Left lobe of liver (tissue), 2 donors: ENCODE measurements at regions not wholly inside any gene's neighbourhood (a gene's known extent, or its start where the extent isn't known, plus 50 kb on each side); places are given as distances from the start of the nearest gene placed in this dataset.
"Not testable (repeated sequence)": the region's sequence is repeated elsewhere in the genome, so short reads cannot be mapped to it uniquely, and the experiment has no call there.

Experiments
- ATAC-seq: fragments of 200-7000 bp; cut with Tn5 transposase; one replicate; pipeline ENCODE4 v1.9.1; 2020; ENCODE audit warnings: mild to moderate bottlenecking, moderate library complexity
- DNase-seq: peaks from one replicate; pipeline ENCODE4 v3.0.0-alpha.2; 2020; ENCODE audit warnings: low spot score
- donor health status: DM: no; HTN: no; CAD: no; lungs with moderate emphysema.
- donor health status: DM: no; HTN: yes; CAD: no.

DNA sequence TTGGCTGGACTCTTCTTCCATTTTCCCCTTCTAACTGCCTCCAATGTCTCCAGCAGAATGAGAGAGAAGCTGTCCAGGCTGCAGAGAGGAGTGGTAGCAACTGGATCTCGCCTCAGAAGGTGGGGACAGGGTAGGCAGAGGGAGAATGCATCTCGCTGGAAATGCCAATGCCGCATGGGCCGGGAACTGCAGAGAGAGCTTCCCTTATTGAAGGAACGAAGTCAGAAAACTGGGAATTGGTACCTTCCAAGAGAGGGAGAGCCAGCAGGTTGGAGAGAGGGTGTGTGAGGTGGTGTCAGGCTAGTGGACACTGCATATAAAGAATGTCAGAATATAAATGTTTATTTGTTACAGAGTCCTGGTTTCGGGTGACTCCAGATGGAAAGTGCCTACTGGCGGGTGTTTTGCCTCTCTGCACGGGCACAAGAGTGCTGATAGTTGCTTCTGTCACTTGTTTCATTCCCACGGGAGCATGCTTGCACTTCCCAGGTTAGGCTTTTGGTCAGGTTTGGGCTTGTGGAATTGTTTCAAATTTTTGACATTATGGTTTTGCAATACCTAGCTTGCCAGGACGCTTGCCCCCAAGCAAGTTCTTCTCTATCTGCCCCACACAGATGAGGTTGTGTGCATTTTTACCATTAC lies 156.8 kb upstream of the STS start:
- ATAC-seq: peak; percentile 58

DNA sequence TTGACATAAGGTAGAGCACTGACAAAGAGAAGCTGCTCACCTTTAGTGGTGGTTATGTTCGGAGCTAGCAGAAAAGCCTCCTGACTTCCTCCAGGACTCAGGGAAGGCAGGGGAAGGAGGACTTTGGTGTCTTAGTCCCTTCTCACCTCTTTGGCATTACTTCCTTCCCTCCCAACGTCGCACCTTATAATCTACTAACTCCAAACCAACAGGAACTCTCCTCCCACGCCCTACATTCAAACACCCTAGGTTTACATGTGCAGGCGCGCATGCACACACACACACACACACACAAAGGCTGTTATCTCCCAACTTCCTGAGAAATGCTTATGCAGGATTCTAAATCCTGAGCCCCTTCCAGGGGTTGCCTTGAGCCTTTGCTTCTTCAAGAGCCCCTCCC lies 157.7 kb upstream of the STS start:
- DNase-seq (no peak), ATAC-seq (no peak)

More for the DNA sequence above, 156.8 kb upstream of the STS start:
- no peak for DNase-seq

DNA sequence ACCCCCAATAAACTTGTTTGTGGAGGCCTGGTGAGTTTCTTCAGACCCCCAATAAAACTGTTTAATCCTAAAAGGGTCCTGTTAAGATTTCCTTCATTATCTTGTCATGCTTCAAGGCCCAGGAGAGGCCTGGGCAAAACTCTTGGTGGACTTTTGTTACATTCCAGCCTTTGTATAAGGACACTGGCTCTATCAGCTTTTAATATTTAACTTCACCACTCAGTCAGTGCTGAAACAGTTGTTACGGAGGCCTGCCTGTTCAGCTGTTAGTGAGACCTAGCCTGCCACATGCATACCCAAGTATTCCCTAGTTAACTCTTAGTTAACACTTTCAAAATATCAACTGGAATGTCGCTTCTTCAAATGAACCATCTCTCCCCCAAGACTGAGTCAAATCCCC lies 158.8 kb upstream of the STS start:
- peak; percentile 51 for ATAC-seq
- DNase-seq: not testable (repeated sequence)

DNA sequence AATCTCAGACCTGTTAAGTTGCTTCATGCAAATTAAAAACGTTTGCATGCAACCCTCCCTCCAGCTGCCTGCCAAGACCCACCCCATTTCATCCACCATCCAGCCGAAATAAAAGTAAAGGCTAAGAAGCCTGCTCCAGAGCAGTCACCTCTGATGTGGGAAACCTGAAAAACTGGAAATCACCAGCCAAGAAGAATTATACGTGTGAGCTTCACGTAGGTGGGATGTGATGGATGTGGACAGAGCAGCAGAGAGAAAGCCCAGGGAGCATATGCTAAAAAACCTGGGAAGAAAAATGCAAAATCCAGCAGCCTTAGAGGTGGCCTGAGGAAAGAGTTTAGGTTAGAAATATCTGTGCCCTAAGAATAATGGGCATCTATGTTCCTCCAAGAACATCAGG lies 160.6 kb upstream of the STS start:
- ATAC-seq (no peak), DNase-seq (no peak)

DNA sequence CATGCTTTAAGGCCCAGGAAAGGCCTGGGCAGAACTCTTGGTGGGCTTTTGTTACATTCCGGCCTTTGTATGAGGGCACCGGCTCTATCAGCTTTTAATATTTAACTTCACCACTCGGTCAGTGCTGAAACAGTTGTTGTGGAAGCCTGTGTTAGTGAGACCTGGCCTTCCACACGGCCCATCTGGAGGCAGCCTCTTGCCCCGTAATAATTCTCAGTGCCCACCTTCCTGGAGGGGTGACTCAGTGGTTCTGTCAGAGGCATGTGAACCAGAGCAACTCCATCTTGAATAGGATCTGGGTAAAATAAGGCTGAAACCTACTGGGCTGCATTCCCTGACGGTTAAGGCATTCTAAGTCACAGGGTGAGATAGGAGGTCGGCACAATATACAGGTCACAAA lies 162.0 kb upstream of the STS start:
- ATAC-seq: peak; percentile 61
- DNase-seq: no peak

DNA sequence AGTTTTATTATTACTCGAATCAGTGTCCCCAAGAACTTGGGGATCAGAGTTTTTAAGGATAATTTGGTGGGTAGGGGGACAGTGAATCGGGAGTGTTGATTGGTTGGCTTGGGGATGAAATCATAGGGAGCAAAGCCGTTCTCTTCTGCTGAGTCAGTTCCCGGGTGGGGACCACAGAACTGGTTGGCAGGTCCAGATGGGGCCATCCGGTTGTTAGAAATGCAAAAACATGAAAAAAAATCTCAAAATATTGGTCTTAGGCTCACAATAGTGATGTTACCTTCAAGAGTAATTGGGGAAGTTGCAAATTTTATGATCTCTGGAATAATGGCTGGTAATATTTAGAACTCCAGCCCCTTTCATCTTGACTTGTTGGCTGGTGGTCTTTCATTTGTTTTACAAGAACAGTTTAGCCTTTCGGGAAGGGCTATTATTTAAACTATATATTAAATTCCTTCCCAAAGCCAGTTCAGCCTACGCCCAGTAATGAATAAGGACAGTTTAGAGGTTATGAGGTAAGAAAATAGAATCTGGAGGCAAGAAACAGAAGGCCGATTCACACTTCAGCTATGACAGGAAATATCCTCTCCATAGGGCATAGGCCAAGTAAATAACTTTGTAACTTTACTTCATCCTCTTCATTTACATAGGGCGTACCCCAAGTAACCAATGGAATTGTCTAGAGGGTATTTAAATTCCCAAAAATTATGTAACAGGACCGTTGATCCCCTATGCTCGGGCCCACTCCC lies 164.1 kb upstream of the STS start:
- DNase-seq (no peak), ATAC-seq (no peak)

DNA sequence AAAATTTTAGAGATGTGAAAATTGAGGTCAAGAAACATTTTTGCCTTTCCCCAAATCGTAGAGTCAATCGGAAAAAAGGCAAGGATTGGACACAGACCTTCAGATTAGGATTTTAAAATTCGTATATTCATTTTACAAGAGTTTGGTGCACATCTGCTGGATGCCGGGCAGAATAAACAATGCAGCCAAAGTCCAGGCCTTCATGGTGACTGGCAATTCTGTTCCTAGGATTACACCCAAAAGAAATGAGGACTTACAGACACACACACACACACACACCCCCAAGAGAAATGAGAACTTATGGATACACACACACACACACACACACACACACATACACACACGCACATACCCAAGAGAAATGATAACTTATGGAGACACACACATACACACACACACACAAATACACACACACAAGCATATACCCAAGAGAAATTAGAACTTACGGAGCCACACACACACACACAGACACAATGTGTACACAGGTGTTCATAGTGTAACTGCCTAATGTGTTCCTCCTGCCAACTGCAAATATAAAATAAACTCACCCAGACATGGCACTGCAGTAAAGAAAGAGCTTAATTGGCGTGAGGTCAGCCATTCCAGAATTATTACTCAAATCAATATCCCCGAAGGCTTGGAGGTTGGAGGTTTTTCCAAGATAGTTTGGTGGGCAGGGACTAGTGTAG lies 165.7 kb upstream of the STS start:
- ATAC-seq: peak; percentile 62
- DNase-seq: no peak

DNA sequence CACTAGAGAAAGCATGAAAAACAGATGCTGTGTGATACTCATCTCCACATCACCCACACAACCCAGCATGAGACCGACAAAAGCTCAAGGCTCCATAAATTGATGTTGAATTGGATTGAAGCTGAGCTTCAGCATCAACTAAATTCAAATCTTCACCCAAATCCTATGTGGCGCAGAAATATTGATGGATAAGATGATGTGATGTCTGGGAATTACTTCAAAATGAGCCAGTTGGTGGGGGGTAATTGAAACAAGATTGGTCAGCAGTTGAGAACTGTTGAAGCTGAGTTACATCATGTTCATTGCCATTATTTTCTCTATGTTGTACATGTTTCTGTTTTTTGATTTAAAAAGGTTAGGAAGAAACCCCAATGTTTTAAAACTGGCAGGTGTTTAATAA lies 166.5 kb upstream of the STS start:
- no peak for ATAC-seq

DNA sequence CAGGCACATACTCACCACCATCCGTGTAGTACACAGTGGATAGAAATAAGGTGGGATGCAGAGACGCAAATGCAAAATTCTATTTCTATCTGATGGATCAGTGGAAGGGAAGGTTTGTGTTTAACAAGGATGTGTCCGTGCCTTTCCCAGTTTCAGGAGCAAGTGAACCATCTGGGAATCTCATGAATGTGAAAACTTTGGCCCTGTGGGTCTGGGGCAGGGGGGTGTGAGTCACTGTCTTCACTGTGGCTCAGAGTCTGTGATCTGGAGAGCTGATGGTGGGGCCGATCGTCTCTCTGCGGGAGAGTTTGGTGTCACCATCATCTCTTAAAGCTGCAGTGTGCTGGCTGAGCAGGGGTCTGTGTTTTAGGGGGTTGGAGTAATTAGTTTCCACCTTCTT lies 179.3 kb upstream of the STS start:
- no peak for ATAC-seq
- DNase-seq: no peak

More for the DNA sequence above, 166.5 kb upstream of the STS start:
- DNase-seq: no peak

DNA sequence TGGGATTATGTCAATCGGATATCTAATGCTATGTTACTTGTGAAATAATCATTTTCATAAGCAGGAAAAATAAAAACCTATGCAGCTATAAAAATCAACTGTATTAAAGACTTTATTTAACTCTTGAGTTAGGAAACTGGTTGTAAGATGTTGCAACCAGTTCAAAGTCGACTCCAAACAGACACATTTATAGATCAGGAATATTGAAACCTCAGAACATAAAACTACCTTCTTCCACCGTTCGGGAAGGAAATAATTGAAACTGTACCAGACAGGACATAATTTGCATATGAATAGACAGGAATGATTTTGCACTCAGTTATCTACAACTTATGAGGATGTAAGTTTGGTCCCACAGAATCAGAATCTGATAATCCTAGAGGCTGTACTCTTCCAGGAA lies 181.8 kb upstream of the STS start:
- ATAC-seq: peak; percentile 50
- no peak for DNase-seq

DNA sequence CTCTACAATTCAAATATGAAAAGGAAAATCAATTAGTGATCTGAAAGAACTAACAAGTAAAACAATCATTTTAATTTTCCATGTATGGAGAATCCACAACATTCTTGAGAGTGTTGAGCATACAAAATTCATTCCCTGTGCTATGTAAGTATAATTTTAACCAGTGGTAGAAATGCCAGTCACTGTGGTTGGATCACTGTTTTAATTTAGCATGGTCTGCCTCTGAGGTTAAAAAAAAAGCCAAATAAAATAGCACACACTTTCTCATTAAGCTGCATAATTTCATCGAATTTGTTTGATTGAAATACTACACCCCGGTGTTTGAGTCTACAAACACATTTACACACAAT lies 185.5 kb upstream of the STS start:
- no peak for DNase-seq
- ATAC-seq: no peak

DNA sequence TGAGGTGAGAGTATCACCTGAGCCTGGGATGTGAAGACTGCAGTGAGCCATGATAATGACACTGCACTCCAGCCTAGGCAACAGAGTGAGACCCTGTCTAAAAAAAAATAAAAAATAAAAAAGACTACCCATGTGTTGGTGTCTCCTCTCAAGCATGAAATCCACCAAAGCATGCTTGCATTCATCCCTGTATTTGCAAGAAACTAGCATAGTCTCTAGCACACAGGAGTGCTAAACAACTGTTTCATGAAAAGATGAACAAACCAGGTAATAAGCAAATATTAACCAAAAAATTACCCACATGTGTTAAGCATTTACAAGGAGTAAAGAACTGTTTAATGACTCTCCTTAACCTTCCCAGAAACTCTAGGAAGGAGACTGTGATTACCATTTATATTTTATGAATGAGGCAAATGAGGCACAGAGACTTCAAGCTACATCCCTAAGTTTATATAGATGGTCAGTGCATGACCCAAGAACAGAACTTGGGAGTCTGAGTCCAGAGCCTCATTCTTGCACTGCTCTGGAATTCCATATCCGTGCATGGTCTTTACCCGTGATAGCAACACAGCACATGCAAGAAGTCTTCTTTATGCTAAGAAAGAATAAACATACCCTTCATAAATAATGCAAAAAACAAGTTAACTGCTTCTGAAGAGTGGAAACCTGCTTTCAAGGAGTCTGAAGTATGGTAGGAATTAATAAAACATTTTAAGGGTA lies 186.1 kb upstream of the STS start:
- no peak for DNase-seq
- ATAC-seq: no peak

DNA sequence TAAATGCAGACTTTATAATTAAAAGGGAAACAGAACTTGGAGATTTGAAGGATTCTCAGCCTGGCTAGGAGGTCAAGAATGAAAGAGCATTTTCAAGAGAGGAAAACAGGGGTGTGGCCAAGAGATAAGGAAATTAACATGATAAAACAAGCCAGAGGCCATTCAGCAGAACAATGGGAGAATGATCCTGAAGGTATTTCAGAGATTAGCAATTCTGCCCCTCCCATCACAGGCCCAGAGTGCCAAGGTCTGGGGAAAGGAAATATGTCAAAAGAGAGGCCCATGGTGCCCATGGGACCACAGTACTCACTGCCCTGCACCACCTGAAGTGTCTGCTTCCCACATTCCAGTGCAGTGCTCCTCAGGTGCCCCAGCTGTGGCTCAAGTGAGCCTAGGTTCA lies 188.5 kb upstream of the STS start:
- ATAC-seq (no peak), DNase-seq (no peak)

DNA sequence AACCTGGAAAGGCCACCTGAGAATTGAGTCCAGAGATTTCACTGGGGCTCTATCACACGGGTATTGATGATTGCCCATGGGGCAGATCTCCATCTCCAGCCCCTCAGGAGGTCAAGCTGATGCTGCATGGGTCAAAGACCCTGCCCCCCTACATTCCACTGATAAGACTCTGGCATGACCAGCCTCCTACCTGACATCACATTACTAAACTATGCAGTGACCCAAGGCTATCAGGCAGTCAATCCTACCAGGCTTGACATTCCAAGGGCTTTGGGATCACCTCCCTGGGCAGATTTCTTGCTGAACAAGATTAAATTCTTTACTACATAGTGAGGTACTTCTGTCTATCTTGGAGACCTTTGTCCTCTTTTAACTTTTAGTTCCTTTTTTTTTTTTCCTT lies 192.7 kb upstream of the STS start:
- DNase-seq: no peak
- ATAC-seq: no peak

DNA sequence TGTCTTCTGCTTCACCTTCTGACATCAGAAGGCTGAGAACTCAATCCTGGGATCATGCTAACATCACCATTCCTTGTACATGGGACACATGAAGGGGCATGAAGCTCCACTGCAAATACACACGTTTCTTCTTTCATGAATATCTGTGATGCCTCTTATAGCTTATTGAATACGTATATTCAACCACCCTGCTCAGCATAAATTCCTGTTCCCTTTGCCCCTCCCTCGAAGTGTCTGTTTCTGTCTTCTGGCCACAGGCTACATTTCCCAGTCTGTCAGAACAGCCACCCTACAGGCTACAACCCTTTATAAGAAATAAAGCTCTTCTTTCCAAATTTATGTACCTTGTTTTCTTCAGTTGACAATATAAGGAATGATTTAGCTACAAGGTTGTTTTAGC lies 201.3 kb upstream of the STS start:
- DNase-seq: no peak
- no peak for ATAC-seq

DNA sequence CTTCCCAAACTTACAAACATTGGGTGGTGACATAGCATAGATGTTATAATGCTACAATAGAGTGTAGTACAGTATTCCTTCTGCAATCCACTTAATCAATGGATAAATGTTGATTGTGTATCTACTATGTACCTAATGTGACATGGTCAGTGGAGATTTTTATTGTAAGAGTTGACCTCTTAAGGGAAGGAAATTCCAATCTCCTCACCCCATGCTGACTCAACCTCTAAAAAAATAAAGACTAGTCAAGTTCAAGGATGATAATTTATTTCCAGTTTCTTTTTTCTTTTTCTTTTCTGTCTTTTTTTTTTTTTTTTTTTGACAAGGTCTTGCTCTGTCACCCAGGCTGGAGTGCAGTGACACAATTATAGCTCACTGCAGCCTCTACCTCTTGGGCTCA lies 206.5 kb upstream of the STS start:
- ATAC-seq: no peak

DNA sequence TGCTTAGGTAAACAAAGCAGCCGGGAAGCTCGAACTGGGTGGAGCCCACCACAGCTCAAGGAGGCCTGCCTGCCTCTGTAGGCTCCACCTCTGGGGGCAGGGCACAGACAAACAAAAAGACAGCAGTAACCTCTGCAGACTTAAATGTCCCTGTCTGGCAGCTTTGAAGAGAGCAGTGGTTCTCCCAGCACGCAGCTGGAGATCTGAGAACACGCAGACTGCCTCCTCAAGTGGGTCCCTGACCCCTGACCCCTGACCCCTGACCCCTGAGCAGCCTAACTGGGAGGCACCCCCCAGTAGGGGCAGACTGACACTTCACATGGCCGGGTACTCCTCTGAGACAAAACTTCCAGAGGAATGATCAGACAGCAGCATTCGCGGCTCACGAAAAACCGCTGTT lies 214.6 kb upstream of the STS start:
- ATAC-seq, DNase-seq: not testable (repeated sequence)

More for the DNA sequence above, 206.5 kb upstream of the STS start:
- no peak for DNase-seq

DNA sequence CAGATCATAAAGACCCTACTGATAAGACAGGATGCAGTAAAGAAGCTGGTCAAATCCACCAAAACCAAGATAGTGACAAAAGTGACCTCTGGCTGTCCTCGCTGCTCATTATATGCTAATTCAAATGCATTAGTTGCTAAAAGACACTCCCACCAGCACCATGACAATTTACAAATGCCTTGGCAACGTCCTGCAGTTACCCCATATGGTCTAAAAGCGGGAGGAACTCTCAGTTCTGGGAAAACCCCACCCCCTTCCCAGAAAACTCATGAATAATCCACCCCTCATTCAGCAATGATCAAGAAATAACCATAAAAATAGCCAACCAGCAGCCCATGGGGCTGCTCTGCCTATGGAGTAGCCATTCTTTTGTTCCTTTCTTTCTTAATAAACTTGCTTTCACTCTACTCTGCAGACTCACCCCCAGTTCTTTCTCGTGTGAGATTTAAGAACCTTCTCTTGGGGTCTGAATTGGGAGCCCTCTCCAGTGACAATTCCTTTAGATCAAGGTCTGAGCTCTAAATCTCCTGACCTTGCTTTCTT lies 217.1 kb upstream of the STS start:
- DNase-seq (no peak), ATAC-seq (no peak)

DNA sequence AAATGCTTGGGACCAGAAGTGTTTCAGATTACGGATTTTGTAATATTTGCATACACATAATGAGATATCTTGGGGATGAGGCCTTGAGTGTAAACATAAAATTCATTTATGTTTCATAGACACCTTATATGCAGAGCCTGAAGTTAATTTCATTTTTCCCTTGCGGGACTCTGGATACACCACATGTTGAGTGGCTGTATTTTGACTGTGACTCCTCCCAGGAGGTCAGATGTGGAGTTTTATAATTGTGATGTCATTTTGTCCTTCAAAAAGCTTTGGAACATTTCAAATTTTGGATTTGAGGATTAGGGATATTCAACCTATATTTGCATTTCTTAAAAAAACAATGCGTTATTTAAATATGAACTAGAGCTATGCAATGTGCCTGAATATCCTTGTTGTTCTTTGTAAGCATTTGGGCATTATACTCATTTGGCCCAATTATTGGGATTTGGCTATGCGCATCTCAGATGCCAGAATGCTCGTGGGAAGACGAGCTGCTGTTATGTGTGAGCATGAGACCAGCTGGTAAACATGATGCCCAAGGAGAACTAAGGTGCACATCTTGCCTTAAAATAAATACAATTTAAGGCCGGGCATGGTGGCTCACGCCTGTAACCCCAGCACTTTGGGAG lies 223.0 kb upstream of the STS start:
- no peak for DNase-seq
- no peak for ATAC-seq

DNA sequence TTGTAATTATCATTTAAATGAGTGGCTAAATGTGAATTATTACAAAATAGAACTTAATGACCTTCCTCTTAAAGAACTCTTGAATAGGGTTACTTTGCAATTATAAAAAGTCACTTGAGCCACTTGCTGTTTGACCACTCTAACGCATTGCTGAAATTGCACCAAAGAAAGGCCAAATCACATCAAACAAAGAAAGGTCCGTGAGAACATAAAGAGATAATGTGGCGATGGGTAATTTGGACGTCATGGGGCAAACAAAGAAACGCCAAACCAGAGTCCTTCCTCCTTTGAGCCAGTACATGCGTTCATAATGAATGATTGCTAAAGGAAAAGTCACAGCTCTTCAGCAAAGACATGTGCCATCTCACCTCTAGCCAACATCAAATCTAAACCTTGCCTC lies 229.8 kb upstream of the STS start:
- ATAC-seq: no peak
- DNase-seq: no peak

DNA sequence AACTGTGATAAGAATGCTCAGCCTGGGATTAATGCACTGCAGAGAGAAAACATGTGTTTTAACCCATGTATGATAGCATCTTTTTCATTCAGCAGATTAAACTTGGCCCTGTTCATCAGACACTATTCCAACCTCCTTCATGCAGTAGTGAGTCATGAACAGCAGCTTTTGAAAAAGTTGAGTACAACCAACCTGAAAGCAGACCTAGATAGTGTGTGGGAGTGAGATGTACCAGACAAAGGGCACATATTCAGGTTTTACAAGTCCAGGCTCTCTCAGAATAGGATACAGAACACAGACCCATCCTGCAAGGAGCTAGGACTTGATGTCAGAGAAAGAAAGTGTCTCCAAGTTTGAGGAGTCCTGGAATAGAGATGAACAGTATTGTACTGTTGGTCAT lies 237.3 kb upstream of the STS start:
- no peak for DNase-seq
- no peak for ATAC-seq
